Caco-2 (cell line): ENCODE measurements at regions not wholly inside any gene's neighbourhood (a gene's known extent, or its start where the extent isn't known, plus 50 kb on each side); places are given as distances from the start of the nearest gene placed in this dataset.

Experiments used
- BruUV-seq: library from RNA; stranded (reverse); fragments of 400-500 nt; replicated peaks from 2 replicates; lab custom pipeline; 2021; lab: Mats Ljungman, UMichigan
- CTCF ChIA-PET: fragments of 300-600 bp; sonication (Branson Sonifier 250); formaldehyde crosslinking; loops from one replicate; lab custom pipeline; 2022; ENCODE audit warnings: antibody characterized with exemption; lab: Charles Lee
- POLR2A ChIA-PET: fragments of 300-600 bp; sonication (Branson Sonifier 250); formaldehyde crosslinking; loops from one replicate; lab custom pipeline; 2022; ENCODE audit warnings: antibody characterized with exemption; lab: Charles Lee
- DNase-seq, 2 experiments: peaks; one replicate each; pipeline versions ENCODE4 v3.0.0 to v3.0.0-alpha.2; 2020 to 2022
- H3K27me3 ChIP-seq: replicated peaks from 2 replicates; pipeline ENCODE4 v1.6.0; 2011; ENCODE audit warnings: low read length; ENCODE audit not compliant: control insufficient read depth, insufficient read depth
- H3K36me3 ChIP-seq: 2 replicates; pipeline ENCODE4 v1.5.1; 2011; ENCODE audit warnings: low read length; ENCODE audit not compliant: control insufficient read depth, insufficient read depth
- H3K4me1 ChIP-seq: fragments of 250-450 bp; sonication (Bioruptor Pico); 2 replicates; pipeline ENCODE4 v1.5.1; 2020; ENCODE audit warnings: mild to moderate bottlenecking
- H3K4me3 ChIP-seq: 2 replicates; pipeline ENCODE4 v1.5.1; 2011; ENCODE audit warnings: low read depth, mild to moderate bottlenecking, control low read depth, low read length
- H3K9me3 ChIP-seq: fragments of 250-450 bp; sonication (Bioruptor Pico); 2 replicates; pipeline ENCODE4 v1.5.1; 2020; ENCODE audit warnings: mild to moderate bottlenecking, moderate library complexity
- H3K27ac Mint-ChIP-seq: one replicate; pipeline ENCODE4 v1.8.0; 2022; ENCODE audit warnings: mixed read lengths; ENCODE audit not compliant: unreplicated experiment
- H3K27me3 Mint-ChIP-seq: one replicate; pipeline ENCODE4 v1.8.0; 2022; ENCODE audit warnings: mixed read lengths; ENCODE audit not compliant: insufficient read depth, unreplicated experiment
- H3K36me3 Mint-ChIP-seq: one replicate; pipeline ENCODE4 v1.8.0; 2022; ENCODE audit warnings: mild to moderate bottlenecking, mixed read lengths; ENCODE audit not compliant: insufficient read depth, unreplicated experiment
- H3K4me1 Mint-ChIP-seq: one replicate; pipeline ENCODE4 v1.8.0; 2022; ENCODE audit warnings: low read depth, mixed read lengths; ENCODE audit not compliant: unreplicated experiment
- H3K4me3 Mint-ChIP-seq: one replicate; pipeline ENCODE4 v1.8.0; 2022; ENCODE audit warnings: mild to moderate bottlenecking, moderate library complexity, mixed read lengths; ENCODE audit not compliant: unreplicated experiment
- H3K9me3 Mint-ChIP-seq: one replicate; pipeline ENCODE4 v1.8.0; 2022; ENCODE audit warnings: mixed read lengths; ENCODE audit not compliant: unreplicated experiment
- CTCF ChIP-seq, 2 experiments: fragments of 200-600 bp in 1 of 2; IDR thresholded peaks; 1 replicate in 1 of 2; 2 replicates in 1 of 2; pipeline versions ENCODE4 v1.5.1 to v1.8.0; 2011 to 2022; ENCODE audit warnings: antibody characterized with exemption in 1 of 2, control low read depth in 1 of 2, inconsistent platforms in 1 of 2, low read depth in 1 of 2, low read length in 1 of 2, mild to moderate bottlenecking in 1 of 2, moderate library complexity in 1 of 2; ENCODE audit not compliant: insufficient read depth in 1 of 2, severe bottlenecking in 1 of 2, unreplicated experiment in 1 of 2
- intact Hi-C: fragments of 100-400 bp; cut with micrococcal nuclease; formaldehyde crosslinking; loops from one replicate; pipeline ENCODE4 v1.10.0; 2022; ENCODE audit not compliant: unreplicated experiment

GRCh38 chr11:15663777-15664218 lies 549.1 kb downstream of the INSC start:
- Mint-ChIP-seq H3K4me1 (peaks cover 39% of the 10 kb centered on the region), H3K9me3 (peaks cover 19% of the 10 kb centered on the region), H3K36me3 (peaks cover 10% of the 10 kb centered on the region), H3K27me3 (no peaks in the 10 kb centered on the region), H3K27ac (peak overlapping the region; percentile 71), H3K4me3 (no peak overlapping the region)
- 0 out of 2 replicates have a peak, but pooled peaks cover 3% of the 10 kb centered on the region for H3K9me3 ChIP-seq
- CTCF ChIA-PET = no interaction called here
- no peaks in the 10 kb centered on the region for H3K27me3 ChIP-seq
- BruUV-seq = no TSS peak
- no peak for TF ChIP-seq CTCF (IDR thresholded peaks at IDR 0.05; ENCODE audit: insufficient read depth in 1 of 2, low read depth in 1 of 2, low read length in 1 of 2, severe bottlenecking in 1 of 2, unreplicated experiment in 1 of 2)
- no peak overlapping the region for H3K4me3 ChIP-seq
- peaks cover 35% of the 10 kb centered on the region for H3K4me1 ChIP-seq
- intact Hi-C loops = no loop called here
- POLR2A ChIA-PET = no interaction called here
- H3K36me3 ChIP-seq = no peaks in the 10 kb centered on the region
- no peak for DNase-seq

- Histone ChIP-seq H3K9me3 (0 out of 2 replicates have a peak, but pooled peaks cover 3% of the 10 kb centered on the region), H3K4me3 (no peak overlapping the region), H3K27me3 (no peaks in the 10 kb centered on the region), H3K36me3 (no peaks in the 10 kb centered on the region), H3K4me1 (peaks cover 35% of the 10 kb centered on the region)
- no peak for TF ChIP-seq CTCF (IDR thresholded peaks at IDR 0.05; ENCODE audit: insufficient read depth in 1 of 2, low read depth in 1 of 2, low read length in 1 of 2, severe bottlenecking in 1 of 2, unreplicated experiment in 1 of 2)
- H3K9me3 Mint-ChIP-seq = peaks cover 20% of the 10 kb centered on the region
- ChIA-PET CTCF (interaction anchor here (0.6 kb wide), 1 partner anchor 419 kb away, joined by 3 read pairs; no protein-coding TSS in a partner anchor), POLR2A (no interaction called here)
- H3K27me3 Mint-ChIP-seq = no peaks in the 10 kb centered on the region
- DNase-seq = peak; percentile 44
- peaks cover 10% of the 10 kb centered on the region for H3K36me3 Mint-ChIP-seq
- BruUV-seq = no TSS peak
- H3K4me3 Mint-ChIP-seq = no peak overlapping the region
- intact Hi-C loops = loop anchor here (1.0 kb wide), 1 partner anchor 30 kb away; no protein-coding TSS in a partner anchor
- H3K4me1 Mint-ChIP-seq = peaks cover 45% of the 10 kb centered on the region
- peak overlapping the region; percentile 63 for H3K27ac Mint-ChIP-seq
Observed at GRCh38 chr11:15665368-15665871, 550.7 kb downstream of the INSC start.

- H3K9me3 Mint-ChIP-seq = peaks cover 20% of the 10 kb centered on the region
- H3K4me1 ChIP-seq = peaks cover 31% of the 10 kb centered on the region
- H3K36me3 ChIP-seq = no peaks in the 10 kb centered on the region
- POLR2A ChIA-PET = no interaction called here
- no peak for TF ChIP-seq CTCF (IDR thresholded peaks at IDR 0.05; ENCODE audit: insufficient read depth in 1 of 2, low read depth in 1 of 2, low read length in 1 of 2, severe bottlenecking in 1 of 2, unreplicated experiment in 1 of 2)
- DNase-seq = no peak
- H3K36me3 Mint-ChIP-seq = peaks cover 10% of the 10 kb centered on the region
- H3K27ac Mint-ChIP-seq = no peak overlapping the region
- CTCF ChIA-PET = no interaction called here
- H3K27me3 Mint-ChIP-seq = no peaks in the 10 kb centered on the region
- intact Hi-C loops = no loop called here
- H3K4me1 Mint-ChIP-seq = peaks cover 38% of the 10 kb centered on the region
- no peak overlapping the region for H3K4me3 ChIP-seq
- H3K4me3 Mint-ChIP-seq = no peak overlapping the region
- H3K9me3 ChIP-seq = 0 out of 2 replicates have a peak, but pooled peaks cover 3% of the 10 kb centered on the region
- H3K27me3 ChIP-seq = no peaks in the 10 kb centered on the region
- BruUV-seq = no TSS peak
Observed at GRCh38 chr11:15667127-15667725, 552.5 kb downstream of the INSC start.
